ENCODE measurements at regions not wholly inside any gene's neighbourhood (a gene's known extent, or its start where the extent isn't known, plus 50 kb on each side); places are given as distances from the start of the nearest gene placed in this dataset.

GRCh38 chr10:123455861-123456260, 210.3 kb upstream of the GPR26 start:
- TF ChIP-seq CTCF (IDR thresholded peaks at IDR 0.05) (no peak), POLR2A (IDR thresholded peaks at IDR 0.05) (no peak)
